ENCODE measurements at regions not wholly inside any gene's neighbourhood (a gene's known extent, or its start where the extent isn't known, plus 50 kb on each side); places are given as distances from the start of the nearest gene placed in this dataset.

DNA sequence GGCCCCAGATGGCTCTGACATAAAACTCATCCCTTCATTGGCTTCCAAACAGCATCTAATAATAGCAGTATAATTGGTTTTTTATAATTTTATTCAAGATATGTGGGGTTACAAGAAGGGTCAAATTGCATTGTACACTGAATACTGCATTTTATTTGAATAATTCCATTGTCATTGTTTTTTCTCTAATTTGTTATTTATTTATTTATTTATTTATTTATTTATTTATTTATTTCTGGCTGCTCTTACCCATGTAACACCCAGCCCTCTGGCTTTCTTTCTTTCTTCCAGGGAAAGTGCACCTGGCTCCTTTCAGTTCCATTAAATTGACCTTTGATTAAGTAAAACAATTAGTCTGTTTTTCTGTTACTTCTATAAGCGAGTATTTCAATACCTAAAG, 210.1 kb downstream of the CDH9 start:
- DNase-seq (ENCODE audit: low read depth in 2 of 2), result no peak

GRCh38 chr5:26813235-26813634, 225.2 kb downstream of the CDH9 start:
- no peak for DNase-seq (ENCODE audit: low read depth in 2 of 2)

- no peak for DNase-seq (ENCODE audit: low read depth in 2 of 2)
Observed at GRCh38 chr5:26812714-26813113, 225.7 kb downstream of the CDH9 start.

- DNase-seq (ENCODE audit: low read depth in 2 of 2), result no peak
Observed at GRCh38 chr5:26807231-26808199, 230.9 kb downstream of the CDH9 start.

DNA sequence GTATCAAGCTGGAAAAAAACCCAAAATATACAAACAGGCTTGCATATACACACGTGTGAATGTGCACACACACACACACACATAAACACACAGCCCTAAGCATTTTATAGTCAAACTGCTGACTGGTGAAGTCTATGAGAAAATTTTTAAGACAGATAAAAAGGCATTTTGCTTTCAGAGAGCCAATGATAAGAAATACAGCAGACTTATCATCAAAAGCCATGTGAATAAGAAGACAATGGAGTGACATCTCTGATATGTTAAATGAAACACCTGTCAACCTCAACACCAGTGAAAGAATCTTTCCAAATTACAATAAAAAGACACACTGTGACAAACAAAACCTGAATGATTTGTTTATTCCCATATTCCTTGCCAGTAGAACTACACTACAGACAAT, 233.3 kb downstream of the CDH9 start:
- DNase-seq (ENCODE audit: low read depth in 2 of 2), result no peak

DNA sequence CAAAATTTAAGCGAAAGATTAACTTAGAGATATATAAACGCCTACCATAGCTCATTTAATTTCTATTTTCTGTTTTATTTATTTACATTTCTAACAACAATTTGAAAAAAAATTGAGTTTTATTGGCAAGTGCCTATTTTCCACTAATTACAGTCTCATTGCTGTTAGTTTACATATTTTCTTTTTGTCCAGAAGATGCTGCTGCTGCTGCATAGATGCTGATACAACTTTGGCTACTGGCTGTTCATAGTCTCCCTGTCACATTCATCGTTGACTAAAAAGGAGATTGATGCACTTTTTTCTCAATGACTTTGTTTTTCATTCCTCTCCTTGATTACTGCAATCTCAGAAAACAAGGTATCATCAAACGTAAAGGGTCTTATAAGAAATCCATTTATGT, 235.4 kb downstream of the CDH9 start:
- no peak for DNase-seq (ENCODE audit: low read depth in 2 of 2)

DNA sequence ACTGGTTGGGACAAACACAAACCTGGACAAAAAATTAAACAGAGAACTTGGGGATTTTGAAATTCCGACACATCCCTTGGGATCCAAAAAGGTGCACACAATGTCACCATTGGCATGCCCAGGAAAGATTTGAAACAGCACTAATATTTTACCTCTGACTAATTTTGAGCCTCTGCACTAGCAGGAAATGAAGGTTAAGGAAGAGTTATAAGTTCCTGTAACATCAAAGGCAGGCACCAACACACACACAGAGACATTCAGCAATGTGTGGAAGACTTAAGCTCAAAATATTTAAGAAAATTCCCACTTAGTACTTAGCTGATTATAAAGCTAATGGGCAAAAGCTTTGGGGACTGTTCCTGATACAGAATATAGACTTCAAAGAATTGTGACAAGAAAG, 247.0 kb downstream of the CDH9 start:
- no peak for DNase-seq (ENCODE audit: low read depth in 2 of 2)

- no peak for DNase-seq (ENCODE audit: low read depth in 2 of 2)
Observed at GRCh38 chr5:26791021-26791420, 247.4 kb downstream of the CDH9 start.

DNA sequence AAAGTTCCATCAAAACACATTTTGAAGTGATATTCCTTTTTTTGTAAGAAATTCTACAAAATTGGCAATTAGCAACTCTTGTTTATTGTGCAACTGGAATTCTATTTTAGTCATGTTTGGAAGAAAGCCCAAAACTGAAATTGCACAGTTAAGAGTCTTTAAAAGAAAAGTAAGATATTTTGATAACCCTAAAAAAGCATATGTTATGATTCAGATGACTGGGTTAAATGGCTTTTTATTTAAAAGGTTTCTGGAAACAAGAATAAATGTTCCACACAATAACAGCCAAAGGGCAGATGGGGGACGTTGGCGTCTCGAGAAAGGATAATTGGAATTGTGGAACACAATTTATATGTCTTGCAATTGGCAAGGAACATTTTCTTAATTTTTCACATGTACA, 275.2 kb downstream of the CDH9 start:
- DNase-seq (ENCODE audit: low read depth in 2 of 2), result no peak

- no peak for DNase-seq (ENCODE audit: low read depth in 2 of 2)
Observed at GRCh38 chr5:26761446-26761845, 276.9 kb downstream of the CDH9 start.

DNA sequence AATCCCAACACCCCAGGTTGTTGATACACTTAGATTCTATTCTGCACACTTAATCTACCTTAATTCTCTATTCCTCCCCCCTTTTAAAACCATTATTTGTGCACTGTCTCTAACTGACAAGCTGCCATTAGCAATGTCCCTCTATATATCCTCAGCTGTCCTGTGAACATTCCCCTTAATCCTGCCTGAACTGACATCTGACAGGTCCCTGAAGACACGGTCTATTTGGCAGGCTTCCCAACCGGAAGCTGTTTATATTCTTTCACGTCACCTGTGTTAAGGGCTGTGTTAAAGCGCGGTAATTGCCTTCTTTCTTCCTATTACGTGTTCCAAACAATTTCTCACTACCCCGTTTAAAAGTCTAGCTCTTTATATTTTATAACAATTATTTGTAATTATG, 277.3 kb downstream of the CDH9 start:
- no peak for DNase-seq (ENCODE audit: low read depth in 2 of 2)

- DNase-seq (ENCODE audit: low read depth in 2 of 2), result no peak
Observed at GRCh38 chr5:26757941-26758340, 280.4 kb downstream of the CDH9 start.

DNA sequence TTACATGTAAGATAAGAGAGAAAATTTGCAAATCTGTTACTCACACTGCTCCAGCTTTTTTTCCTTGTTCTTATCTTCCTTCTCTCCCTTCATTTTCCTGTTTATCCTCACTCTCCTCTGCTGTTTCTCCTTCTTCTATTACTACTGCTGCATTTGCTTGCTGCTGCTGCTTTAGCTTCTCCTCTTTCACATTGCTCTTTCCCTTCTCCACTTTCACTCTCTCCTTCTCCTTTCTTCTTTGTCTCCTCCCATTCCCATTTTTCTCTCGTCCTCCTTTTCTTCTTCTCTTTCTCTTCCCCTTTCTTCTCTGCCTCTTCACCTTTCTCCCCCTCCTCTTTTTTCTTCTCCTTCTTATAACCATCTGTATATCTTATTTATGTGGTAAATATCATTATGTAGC, 288.6 kb downstream of the CDH9 start:
- no peak for DNase-seq (ENCODE audit: low read depth in 2 of 2)

GRCh38 chr5:26740182-26740581, 298.2 kb downstream of the CDH9 start:
- no peak for DNase-seq (ENCODE audit: low read depth in 2 of 2)

DNA sequence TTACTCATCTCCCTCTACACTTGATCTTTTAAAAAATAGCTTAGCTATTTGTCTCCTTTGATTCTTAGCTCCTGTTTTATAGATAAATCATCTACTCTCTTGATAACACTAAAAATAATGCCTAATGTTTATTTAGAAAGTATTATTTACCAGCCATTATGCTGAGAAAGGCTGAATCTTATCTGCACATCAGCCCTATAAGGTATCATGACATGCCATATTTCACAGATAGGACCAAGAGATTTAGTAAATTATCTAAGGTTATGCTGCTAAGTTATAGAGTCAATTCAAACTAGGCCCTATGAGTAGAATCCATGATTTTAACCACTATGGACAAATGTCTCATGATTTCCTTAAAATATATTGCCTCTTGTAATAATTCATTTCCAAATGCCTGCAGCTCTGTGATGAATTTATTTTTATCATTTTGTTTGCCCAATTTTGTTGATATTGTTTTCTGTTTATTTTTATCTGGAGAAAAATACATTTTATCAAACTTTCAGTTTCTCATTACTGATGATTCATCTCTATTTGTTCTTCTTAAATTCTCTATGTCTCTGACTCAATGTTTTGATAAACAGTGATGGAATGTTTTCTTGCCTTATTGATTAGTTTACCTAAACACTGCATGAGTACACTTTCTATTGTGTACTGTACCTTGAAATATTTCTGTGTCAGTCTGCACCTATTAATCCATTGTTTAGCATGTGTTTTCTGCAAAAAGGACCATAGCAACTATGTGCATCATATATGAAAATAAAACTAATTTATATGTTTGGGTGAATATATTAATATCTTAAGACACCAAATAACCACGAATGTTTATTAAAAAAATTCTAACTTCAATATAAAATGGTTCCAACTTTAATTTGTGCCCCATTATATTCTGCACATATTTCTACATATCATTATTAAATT, 300.8 kb downstream of the CDH9 start:
- DNase-seq (ENCODE audit: low read depth in 2 of 2), result no peak

DNA sequence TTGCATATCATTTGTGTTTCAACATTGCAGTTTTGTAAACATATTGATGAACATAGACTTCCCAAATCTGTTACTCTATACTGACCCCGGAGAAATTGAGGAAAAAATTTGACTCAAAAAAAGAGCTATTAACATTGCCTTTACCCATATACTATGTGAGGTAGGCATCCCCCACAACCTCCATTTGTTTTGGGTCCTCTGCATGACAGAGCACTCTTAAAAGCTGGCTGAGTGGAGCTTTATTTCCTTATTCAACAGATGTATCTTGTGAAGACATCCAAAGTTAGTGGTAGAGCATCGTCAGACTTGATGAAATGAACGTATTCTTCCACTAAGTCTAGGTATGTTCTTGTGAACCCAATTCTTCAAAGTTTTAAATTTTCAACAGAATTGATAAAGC, 310.5 kb downstream of the CDH9 start:
- no peak for DNase-seq (ENCODE audit: low read depth in 2 of 2)

DNA sequence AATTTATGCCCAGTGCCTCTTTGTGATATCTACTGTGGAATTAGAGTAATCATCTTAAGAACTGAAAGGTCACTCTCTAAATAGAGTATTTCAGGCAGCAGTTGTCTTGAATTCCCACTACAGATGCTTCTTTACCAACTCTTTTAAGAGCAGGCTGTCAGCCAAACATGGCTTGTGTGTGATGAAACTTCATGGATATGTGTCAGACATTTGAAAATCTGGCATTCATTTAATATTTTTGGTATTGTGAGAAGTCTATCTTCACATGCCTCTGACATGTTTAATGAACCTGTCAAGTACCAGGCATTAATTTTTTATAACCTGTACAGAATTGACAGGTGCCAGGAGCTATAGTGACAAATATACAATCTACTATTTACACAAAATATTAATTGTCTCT, 318.6 kb downstream of the CDH9 start:
- no peak for DNase-seq (ENCODE audit: low read depth in 2 of 2)

DNA sequence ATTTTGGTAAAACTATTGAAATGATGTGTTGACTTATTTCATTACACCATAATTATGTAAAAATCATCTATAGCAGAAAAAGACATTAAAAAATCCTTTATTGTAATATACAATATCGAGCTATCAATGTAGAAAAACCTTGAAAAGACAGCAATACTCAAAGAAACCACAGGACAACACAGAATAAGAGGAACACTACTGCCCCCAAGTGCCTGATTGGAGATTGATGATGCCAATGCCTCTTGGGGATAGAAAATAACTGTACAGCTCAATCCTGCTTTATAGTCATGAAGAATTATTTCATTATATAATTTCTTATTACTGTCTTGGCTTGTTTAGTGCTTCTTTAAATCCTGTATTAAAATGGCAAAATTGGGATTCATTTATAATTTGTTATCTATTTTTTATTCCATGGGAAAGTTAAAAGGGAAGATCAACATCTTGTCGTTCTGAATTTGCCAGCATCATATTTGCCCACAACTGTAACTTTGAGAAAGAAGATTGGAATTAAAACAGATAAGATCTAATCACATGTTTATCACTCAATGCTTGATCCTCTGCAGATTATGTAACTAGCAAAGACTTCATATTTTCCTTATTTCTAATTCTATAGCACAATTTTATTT, 337.5 kb downstream of the CDH9 start:
- DNase-seq (ENCODE audit: low read depth in 2 of 2), result peak in 1 of 2 donors; percentile 2

DNA sequence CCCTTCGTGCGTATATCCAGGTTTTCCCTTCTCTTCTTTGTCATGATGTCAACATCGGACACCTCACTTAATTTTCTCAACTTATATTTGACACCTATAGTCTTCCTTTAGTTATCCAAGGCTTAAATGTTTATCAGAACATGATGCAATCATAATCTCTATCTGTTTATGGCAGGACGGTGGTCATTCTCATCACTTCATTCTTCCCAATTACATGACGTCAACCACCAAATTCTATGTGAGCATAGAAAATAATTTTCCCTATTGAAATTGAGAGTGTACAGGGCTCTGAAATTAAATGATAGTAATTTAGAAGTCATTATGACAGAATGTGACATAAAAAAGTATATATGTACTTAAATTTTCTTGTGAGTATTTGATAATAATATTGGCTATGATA, 345.4 kb downstream of the CDH9 start:
- no peak for DNase-seq (ENCODE audit: low read depth in 2 of 2)

DNA sequence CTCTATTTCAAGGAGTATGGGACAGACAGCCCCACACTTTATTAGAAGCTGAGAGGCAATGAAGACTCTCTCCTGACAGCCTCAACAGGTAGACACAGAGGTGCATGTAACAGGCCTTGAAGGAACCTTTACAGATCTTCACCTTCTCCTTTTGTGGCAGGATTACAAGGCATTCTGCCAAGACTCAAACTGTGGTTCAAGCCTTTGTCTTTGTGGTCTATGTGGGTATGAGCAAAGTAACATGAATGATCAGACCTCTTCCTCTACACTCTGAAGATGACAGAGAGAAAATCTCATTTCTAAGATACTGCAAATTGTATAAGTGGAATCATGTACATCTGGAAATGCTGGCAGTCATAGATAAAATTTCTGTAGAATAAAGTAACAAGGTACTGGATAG, 346.9 kb downstream of the CDH9 start:
- DNase-seq (ENCODE audit: low read depth in 2 of 2), result no peak

DNA sequence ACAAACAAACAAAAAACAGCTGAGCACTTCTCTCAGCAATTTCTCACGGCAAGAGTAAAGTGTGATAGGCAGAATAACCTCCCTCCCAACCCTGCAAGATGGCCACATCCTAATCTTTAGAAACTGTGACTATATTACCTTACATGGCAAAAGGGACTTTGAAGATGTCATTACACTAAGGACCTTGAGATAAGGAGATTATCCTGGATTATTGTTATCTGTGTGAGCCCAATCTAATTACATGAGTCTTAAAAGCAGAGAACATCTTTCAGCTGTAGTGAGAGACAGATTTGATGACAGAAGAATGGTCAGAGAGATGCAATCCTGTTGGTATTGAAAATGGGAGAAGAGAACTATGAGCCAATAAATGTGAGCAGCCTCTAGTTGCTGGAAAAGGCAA, 347.9 kb downstream of the CDH9 start:
- no peak for DNase-seq (ENCODE audit: low read depth in 2 of 2)

DNA sequence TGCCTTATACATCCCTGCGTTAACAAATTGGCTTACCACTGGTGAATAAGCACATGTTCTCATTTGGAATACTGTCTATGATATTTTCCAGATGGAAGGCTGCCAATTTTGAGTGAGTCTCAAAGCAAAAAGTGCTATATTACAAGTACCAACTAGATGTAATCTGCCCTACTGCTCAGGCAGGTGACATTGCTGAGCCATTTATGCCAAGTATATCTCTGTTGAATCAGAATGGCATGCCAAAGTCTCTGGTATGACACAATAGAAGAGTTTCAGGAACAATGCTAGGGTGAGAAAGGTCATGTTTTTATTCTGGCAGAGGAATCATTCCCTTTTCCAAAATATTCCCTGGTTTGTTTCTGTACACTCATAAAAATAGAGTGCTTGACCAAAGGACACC, 356.5 kb downstream of the CDH9 start:
- DNase-seq (ENCODE audit: low read depth in 2 of 2), result no peak
